ENCODE measurements at regions not wholly inside any gene's neighbourhood (a gene's known extent, or its start where the extent isn't known, plus 50 kb on each side); places are given as distances from the start of the nearest gene placed in this dataset.
"Not testable (repeated sequence)": the region's sequence is repeated elsewhere in the genome, so short reads cannot be mapped to it uniquely, and the experiment has no call there.

DNA sequence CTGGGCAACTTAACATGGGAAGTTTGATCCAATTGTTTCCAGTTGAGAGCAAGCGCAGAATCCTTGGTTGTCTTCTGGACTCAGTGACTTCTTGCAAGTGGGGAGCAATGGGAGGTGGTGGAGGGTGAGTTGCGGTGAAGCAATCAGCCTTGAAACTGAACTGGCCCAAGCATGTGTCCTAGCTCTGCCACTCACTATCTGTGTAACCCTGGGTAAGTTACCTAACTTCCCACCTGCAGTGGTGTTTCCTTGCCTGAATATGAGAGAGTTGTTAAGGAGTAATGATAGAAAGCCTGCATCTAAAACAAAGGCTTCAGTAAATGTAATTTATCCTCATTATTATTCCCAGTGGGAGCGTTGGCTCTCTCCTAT is 132.5 kb upstream of the NFIA start:
- Histone ChIP-seq H3K9me3 (ENCODE audit: low read length) (no peaks in the 10 kb centered on the region), H4K20me1 (ENCODE audit: insufficient read depth, low read depth, low read length) (no peaks in the 10 kb centered on the region), H3K9me2 (replicated peaks; ENCODE audit: insufficient read depth, low read length) (no peaks in the 10 kb centered on the region), H2AFZ (ENCODE audit: low read length) (no peak overlapping the region), H3K27ac (ENCODE audit: low read length) (no peak overlapping the region), H3K9ac (ENCODE audit: low read length) (no peak overlapping the region), H3K36me3 (ENCODE audit: insufficient read depth, low read length) (no peaks in the 10 kb centered on the region), H3K79me2 (ENCODE audit: low read length) (no peaks in the 10 kb centered on the region), H3K27me3 (ENCODE audit: low read length) (no peaks in the 10 kb centered on the region), H3K4me2 (ENCODE audit: low read depth, low read length, poor library complexity, severe bottlenecking) (no peak overlapping the region), H3K4me1 (ENCODE audit: low read length) (no peaks in the 10 kb centered on the region), H3K4me3 (ENCODE audit: low read length) (no peak overlapping the region)
- no peak for DNase-seq

DNA sequence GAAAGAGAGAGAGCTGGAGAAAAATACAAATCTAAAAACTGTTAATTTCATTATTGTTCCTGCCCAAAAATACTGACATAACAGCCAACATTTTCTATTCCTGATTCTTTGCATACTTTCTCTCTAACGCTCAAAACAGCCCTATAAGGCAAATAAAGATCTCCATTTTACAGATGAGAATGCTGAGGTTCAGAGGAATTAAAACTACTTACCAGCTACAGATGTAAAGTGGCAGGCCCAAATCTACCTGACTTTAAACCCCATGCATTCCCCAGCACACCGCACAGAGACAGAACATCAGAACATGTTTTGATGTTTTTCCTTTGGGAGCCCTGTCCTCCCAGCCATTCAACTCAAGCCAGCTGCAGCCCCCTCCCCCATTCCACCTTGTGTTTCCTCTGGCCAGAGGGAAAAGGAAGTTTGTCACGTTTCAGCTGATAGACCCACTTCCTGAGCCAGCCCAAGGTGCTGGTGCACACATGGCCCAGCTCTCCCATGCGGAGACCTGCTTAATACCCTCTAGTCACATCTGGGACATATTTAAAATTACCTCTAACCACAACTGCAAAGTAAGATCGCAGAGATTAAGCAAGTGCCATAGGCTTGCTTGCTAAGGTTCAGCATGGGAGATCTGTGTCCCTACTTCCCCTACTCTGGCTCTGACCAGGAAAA is 133.1 kb upstream of the NFIA start:
- Histone ChIP-seq H3K27ac (ENCODE audit: low read length) (no peak overlapping the region), H3K9ac (ENCODE audit: low read length) (no peak overlapping the region), H4K20me1 (ENCODE audit: insufficient read depth, low read depth, low read length) (no peaks in the 10 kb centered on the region), H3K9me3 (ENCODE audit: low read length) (no peaks in the 10 kb centered on the region), H3K79me2 (ENCODE audit: low read length) (no peaks in the 10 kb centered on the region), H3K4me2 (ENCODE audit: low read depth, low read length, poor library complexity, severe bottlenecking) (no peak overlapping the region), H3K4me1 (ENCODE audit: low read length) (no peaks in the 10 kb centered on the region), H3K9me2 (replicated peaks; ENCODE audit: insufficient read depth, low read length) (no peaks in the 10 kb centered on the region), H3K36me3 (ENCODE audit: insufficient read depth, low read length) (no peaks in the 10 kb centered on the region), H2AFZ (ENCODE audit: low read length) (no peak overlapping the region), H3K4me3 (ENCODE audit: low read length) (no peak overlapping the region), H3K27me3 (ENCODE audit: low read length) (no peaks in the 10 kb centered on the region)
- no peak for DNase-seq

DNA sequence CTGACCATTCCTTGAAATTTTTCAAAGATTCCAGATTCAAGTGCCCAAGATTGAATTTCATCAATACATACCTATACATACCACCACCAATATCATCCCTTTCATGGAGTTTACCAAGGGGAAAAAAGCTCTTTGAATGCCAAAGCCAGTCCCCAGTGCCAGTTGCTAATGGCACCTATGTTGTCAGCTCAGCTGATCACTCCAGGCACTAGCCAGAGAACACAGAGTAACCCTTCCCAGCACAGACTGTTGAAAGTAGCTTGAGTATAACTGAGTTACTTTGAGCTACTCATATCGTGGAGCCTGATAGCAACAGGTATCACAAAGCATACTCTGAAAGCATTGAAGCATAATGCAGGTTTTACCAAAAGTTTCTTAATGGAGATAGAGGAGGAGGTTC is 133.9 kb upstream of the NFIA start:
- Histone ChIP-seq H3K9ac (ENCODE audit: low read length) (no peak overlapping the region), H3K27me3 (ENCODE audit: low read length) (no peaks in the 10 kb centered on the region), H3K36me3 (ENCODE audit: insufficient read depth, low read length) (no peaks in the 10 kb centered on the region), H3K4me1 (ENCODE audit: low read length) (peaks cover 2% of the 10 kb centered on the region), H3K79me2 (ENCODE audit: low read length) (no peaks in the 10 kb centered on the region), H3K9me3 (ENCODE audit: low read length) (no peaks in the 10 kb centered on the region), H3K4me3 (ENCODE audit: low read length) (no peak overlapping the region), H3K27ac (ENCODE audit: low read length) (no peak overlapping the region), H3K4me2 (ENCODE audit: low read depth, low read length, poor library complexity, severe bottlenecking) (no peak overlapping the region), H4K20me1 (ENCODE audit: insufficient read depth, low read depth, low read length) (no peaks in the 10 kb centered on the region), H3K9me2 (replicated peaks; ENCODE audit: insufficient read depth, low read length) (no peaks in the 10 kb centered on the region), H2AFZ (ENCODE audit: low read length) (no peak overlapping the region)
- DNase-seq: no peak

DNA sequence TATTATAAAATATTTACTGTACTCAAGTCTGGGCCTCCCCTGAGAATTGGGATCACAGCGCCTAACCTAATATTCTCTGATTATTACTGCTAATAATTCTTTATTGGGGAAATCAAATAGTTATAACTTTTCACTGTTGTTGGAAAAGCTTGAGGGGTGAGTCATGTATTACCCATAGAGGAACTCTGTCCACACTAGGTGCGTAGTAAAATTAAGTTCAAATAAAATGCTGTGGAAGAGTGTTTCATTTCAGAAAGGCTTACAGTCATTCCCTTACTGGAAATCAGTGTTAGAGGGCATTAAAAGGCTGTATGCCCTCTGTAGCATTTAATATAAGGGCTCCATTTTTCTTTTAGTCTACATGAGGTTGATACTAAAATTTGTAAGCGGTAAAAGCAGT is 135.0 kb upstream of the NFIA start:
- no peak overlapping the region for H2AFZ ChIP-seq (ENCODE audit: low read length)
- H3K9me2 ChIP-seq (replicated peaks; ENCODE audit: insufficient read depth, low read length): no peaks in the 10 kb centered on the region
- DNase-seq: no peak
- no peaks in the 10 kb centered on the region for H4K20me1 ChIP-seq (ENCODE audit: insufficient read depth, low read depth, low read length)
- H3K27ac ChIP-seq (ENCODE audit: low read length): no peak overlapping the region
- H3K36me3 ChIP-seq (ENCODE audit: insufficient read depth, low read length): no peaks in the 10 kb centered on the region
- H3K4me3 ChIP-seq (ENCODE audit: low read length): no peak overlapping the region
- peaks cover 8% of the 10 kb centered on the region for H3K4me1 ChIP-seq (ENCODE audit: low read length)
- no peak overlapping the region for H3K4me2 ChIP-seq (ENCODE audit: low read depth, low read length, poor library complexity, severe bottlenecking)
- H3K79me2 ChIP-seq (ENCODE audit: low read length): no peaks in the 10 kb centered on the region
- no peaks in the 10 kb centered on the region for H3K27me3 ChIP-seq (ENCODE audit: low read length)
- no peak overlapping the region for H3K9ac ChIP-seq (ENCODE audit: low read length)
- H3K9me3 ChIP-seq (ENCODE audit: low read length): no peaks in the 10 kb centered on the region

DNA sequence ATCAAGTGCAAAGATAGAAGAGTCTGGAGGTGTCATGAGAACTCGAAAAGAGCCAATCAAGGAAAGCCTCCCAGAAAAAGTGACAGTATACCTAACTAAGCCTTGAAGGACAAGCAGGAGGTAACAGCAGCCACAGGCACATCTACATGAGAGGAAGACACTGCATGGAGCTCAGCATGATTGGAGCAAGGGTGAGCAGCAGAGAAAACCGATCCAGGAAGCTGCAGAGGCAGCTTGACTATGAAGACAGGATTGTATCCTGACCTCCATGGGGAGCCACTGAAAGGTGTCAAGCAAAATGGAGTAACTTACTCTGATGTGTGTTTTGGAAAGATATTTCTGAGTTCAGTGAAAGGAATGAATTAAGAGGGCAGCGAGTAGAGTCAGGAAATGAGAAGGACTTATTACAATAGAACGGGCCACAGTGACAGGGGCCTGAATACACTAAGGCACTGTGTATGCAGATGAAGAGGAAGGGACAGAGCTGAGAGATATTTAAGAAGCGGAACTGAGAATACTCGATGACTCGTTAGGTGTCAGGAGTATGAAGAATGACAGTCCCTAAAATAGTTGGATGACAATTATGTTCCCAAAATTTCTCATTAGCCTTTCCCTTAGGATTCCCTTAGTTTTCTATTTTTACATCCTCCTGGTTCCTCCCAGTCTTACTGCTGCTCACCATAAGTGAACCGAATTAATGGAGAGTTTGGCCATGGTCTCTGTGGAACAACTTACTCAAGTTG is 139.3 kb upstream of the NFIA start:
- H3K36me3 ChIP-seq (ENCODE audit: insufficient read depth, low read length): no peaks in the 10 kb centered on the region
- H4K20me1 ChIP-seq (ENCODE audit: insufficient read depth, low read depth, low read length): no peaks in the 10 kb centered on the region
- H3K79me2 ChIP-seq (ENCODE audit: low read length): no peaks in the 10 kb centered on the region
- H3K9me2 ChIP-seq (replicated peaks; ENCODE audit: insufficient read depth, low read length): no peaks in the 10 kb centered on the region
- H3K4me3 ChIP-seq (ENCODE audit: low read length): no peak overlapping the region
- no peaks in the 10 kb centered on the region for H3K27me3 ChIP-seq (ENCODE audit: low read length)
- H3K27ac ChIP-seq (ENCODE audit: low read length): no peak overlapping the region
- H2AFZ ChIP-seq (ENCODE audit: low read length): no peak overlapping the region
- H3K9me3 ChIP-seq (ENCODE audit: low read length): no peaks in the 10 kb centered on the region
- no peak overlapping the region for H3K4me2 ChIP-seq (ENCODE audit: low read depth, low read length, poor library complexity, severe bottlenecking)
- no peak overlapping the region for H3K9ac ChIP-seq (ENCODE audit: low read length)
- peak; percentile 60 for DNase-seq
- H3K4me1 ChIP-seq (ENCODE audit: low read length): peaks cover 8% of the 10 kb centered on the region

DNA sequence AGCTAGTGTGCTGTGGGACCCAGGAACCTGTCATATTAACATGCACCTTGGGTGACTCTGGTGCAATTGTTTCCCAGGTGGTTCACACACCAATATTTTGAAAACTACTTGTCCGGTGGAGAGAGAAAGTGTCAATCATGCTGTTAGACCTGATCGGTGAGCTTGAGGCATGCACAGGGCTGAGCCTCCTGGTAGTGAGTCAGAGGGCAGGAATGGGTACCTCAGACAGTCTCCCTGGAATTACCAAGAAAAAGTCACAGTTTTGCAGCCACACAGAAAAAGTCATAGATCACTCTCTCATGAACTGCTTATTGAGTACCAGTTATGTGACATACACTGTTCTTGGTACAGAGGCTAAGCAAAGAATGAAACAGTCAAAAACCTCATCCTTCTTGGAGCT is 140.1 kb upstream of the NFIA start:
- Histone ChIP-seq H3K4me3 (ENCODE audit: low read length) (no peak overlapping the region), H3K9me2 (replicated peaks; ENCODE audit: insufficient read depth, low read length) (no peaks in the 10 kb centered on the region), H3K27me3 (ENCODE audit: low read length) (no peaks in the 10 kb centered on the region), H3K27ac (ENCODE audit: low read length) (no peak overlapping the region), H4K20me1 (ENCODE audit: insufficient read depth, low read depth, low read length) (no peaks in the 10 kb centered on the region), H3K79me2 (ENCODE audit: low read length) (no peaks in the 10 kb centered on the region), H3K4me2 (ENCODE audit: low read depth, low read length, poor library complexity, severe bottlenecking) (no peak overlapping the region), H3K4me1 (ENCODE audit: low read length) (peaks cover 8% of the 10 kb centered on the region), H3K9me3 (ENCODE audit: low read length) (no peaks in the 10 kb centered on the region), H3K9ac (ENCODE audit: low read length) (no peak overlapping the region), H2AFZ (ENCODE audit: low read length) (no peak overlapping the region), H3K36me3 (ENCODE audit: insufficient read depth, low read length) (no peaks in the 10 kb centered on the region)
- DNase-seq: no peak

DNA sequence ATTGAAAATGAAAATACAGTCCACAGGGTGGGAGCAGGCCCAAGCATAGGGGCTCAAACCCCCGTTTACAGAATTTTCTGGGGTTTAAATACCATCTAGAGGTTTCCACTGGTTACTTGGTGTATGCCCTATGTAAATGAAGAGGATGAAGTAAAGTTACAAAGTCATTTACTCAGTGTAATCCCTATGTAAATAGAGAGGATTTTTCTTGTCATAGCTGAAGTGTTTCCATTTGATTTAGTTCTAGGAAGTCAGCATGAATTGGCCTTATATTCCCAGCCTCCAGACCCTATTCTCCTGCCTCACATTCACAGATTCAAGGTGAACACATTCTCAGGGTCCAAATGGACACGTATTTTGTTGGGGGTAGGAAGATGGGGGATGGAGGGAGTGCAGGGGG is 141.7 kb upstream of the NFIA start:
- not testable (repeated sequence) for H3K4me2 ChIP-seq (ENCODE audit: low read depth, low read length, poor library complexity, severe bottlenecking); H4K20me1 ChIP-seq (ENCODE audit: insufficient read depth, low read depth, low read length); H3K4me3 ChIP-seq (ENCODE audit: low read length); H3K36me3 ChIP-seq (ENCODE audit: insufficient read depth, low read length); H3K9me3 ChIP-seq (ENCODE audit: low read length); H3K79me2 ChIP-seq (ENCODE audit: low read length); H3K9ac ChIP-seq (ENCODE audit: low read length); DNase-seq; H3K4me1 ChIP-seq (ENCODE audit: low read length); H2AFZ ChIP-seq (ENCODE audit: low read length); H3K27ac ChIP-seq (ENCODE audit: low read length); H3K9me2 ChIP-seq (replicated peaks; ENCODE audit: insufficient read depth, low read length); H3K27me3 ChIP-seq (ENCODE audit: low read length)

DNA sequence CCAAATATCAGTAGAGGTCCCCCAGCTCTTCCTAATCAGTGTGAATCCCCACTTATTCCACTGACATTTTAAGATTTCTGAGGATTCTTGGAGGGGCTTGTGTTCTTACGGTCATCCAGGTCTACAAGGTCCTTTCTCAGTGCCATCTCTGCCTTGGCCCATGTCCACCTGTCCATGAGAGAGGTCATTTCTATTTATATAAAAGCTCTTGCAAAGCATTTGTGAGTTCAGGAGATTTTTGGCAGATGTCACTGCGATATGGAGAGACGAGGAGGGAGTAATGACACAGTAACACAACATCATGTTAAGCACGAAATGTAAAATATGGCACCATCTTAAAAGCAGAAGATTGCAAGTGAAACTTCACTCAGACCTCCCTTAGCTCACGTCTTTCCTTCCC is 144.6 kb upstream of the NFIA start:
- Histone ChIP-seq H2AFZ (ENCODE audit: low read length) (no peak overlapping the region), H3K9ac (ENCODE audit: low read length) (no peak overlapping the region), H3K4me1 (ENCODE audit: low read length) (no peaks in the 10 kb centered on the region), H3K36me3 (ENCODE audit: insufficient read depth, low read length) (no peaks in the 10 kb centered on the region), H4K20me1 (ENCODE audit: insufficient read depth, low read depth, low read length) (no peaks in the 10 kb centered on the region), H3K9me3 (ENCODE audit: low read length) (no peaks in the 10 kb centered on the region), H3K4me2 (ENCODE audit: low read depth, low read length, poor library complexity, severe bottlenecking) (no peak overlapping the region), H3K4me3 (ENCODE audit: low read length) (no peak overlapping the region), H3K27ac (ENCODE audit: low read length) (no peak overlapping the region), H3K9me2 (replicated peaks; ENCODE audit: insufficient read depth, low read length) (no peaks in the 10 kb centered on the region), H3K27me3 (ENCODE audit: low read length) (no peaks in the 10 kb centered on the region), H3K79me2 (ENCODE audit: low read length) (no peaks in the 10 kb centered on the region)
- no peak for DNase-seq

Measured in Karpas-422 (cell line).